ENCODE measurements at regions not wholly inside any gene's neighbourhood (a gene's known extent, or its start where the extent isn't known, plus 50 kb on each side); places are given as distances from the start of the nearest gene placed in this dataset.

DNA sequence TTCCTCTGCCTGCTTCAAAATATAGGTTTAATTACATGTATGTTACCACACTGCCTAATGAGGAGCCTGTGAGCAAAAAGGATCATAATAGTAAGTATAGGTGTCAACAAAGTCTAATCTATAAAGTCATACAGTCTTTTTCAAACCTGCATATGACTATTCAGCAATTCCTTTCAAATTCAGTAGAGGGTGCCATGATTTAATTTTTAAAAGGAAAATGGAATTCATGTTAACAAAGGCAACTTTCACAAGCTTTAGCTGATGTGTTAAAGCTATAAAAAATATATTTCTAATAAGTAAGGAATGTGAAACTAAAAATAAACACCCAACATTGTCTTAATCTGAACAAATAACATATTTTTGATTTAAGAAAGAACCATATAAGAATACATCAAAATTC lies 52.1 kb downstream of the MPP7 start (continued):
- TF ChIP-seq DEAF1 (CRISPR knock-in tag; IDR thresholded peaks at IDR 0.05) (peak; percentile 26; the same call in 1 of the 2 replicates), TAF9B (IDR thresholded peaks at IDR 0.05; ENCODE audit: partially characterized antibody) (no peak), PTTG1 (tag; IDR thresholded peaks at IDR 0.05; ENCODE audit: low read depth) (no peak), MAFG (tag; conservative IDR thresholded peaks at IDR 0.05) (peak; percentile 55; the same call in 1 of the 2 replicates), TAF15 (IDR thresholded peaks at IDR 0.05; ENCODE audit: low read depth, low read length) (no peak), POLR2AphosphoS2 (IDR thresholded peaks at IDR 0.05; ENCODE audit: low read length) (no peak), RAD21 (CRISPR knock-in tag; conservative IDR thresholded peaks at IDR 0.05 in 1 of 2, IDR thresholded peaks at IDR 0.05 in 1 of 2) (peak; percentile 68 to 73)

GRCh38 chr10:28250358-28250757 lies 52.5 kb downstream of the MPP7 start:
- ChIA-PET CTCF (ENCODE audit: low intra/inter-chr PET ratio) (interaction anchor here (0.9 to 2.6 kb wide), 2 partner anchors 130 to 131 kb away, joined by 3 to 24 read pairs; no protein-coding TSS in a partner anchor), POLR2A (no interaction called here)
- 4% methylated on average over 4 of the region's 4 CpGs for WGBS (ENCODE audit: insufficient coverage, low coverage, missing lambda C conversion rate)
- no peaks in the 10 kb centered on the region for H3K79me2 ChIP-seq (ENCODE audit: control insufficient read depth, insufficient read depth, low read length)
- H4K20me1 ChIP-seq (replicated peaks; ENCODE audit: control insufficient read depth, insufficient read depth, low read length): no peaks in the 10 kb centered on the region
- FAIRE-seq (no peak), ATAC-seq (no peak), DNase-seq (ENCODE audit: extremely low read depth in 1 of 4, low spot score in 3 of 4) (no peak)
- H3K27ac ChIP-seq (ENCODE audit: extremely low read depth, low read depth, low read length): no peak overlapping the region
- in situ Hi-C loops (cut with MboI) (loop anchor here (5.0 kb wide), 1 partner anchor 132 kb away; no protein-coding TSS in a partner anchor), intact Hi-C loops (cut with micrococcal nuclease) (loop anchor here (1.0 kb wide), 1 partner anchor 132 kb away; no protein-coding TSS in a partner anchor)
- H3K9me3 ChIP-seq (replicated peaks; ENCODE audit: control insufficient read depth, insufficient read depth, low read depth, low read length): no peaks in the 10 kb centered on the region
- H3K36me3 ChIP-seq (ENCODE audit: control insufficient read depth, insufficient read depth, low read length): no peaks in the 10 kb centered on the region
- BruUV-seq (replicated peaks): no TSS peak
- H3K4me1 ChIP-seq (replicated peaks in 1 of 2; ENCODE audit: control insufficient read depth in 2 of 2, insufficient read depth in 2 of 2, low read length in 2 of 2): no peaks in the 10 kb centered on the region
- H3K9ac ChIP-seq (ENCODE audit: insufficient read depth in 1 of 2, low read depth in 2 of 2, low read length in 2 of 2): no peak overlapping the region
- no peak overlapping the region for H3K4me3 ChIP-seq
- H3K27me3 ChIP-seq (ENCODE audit: control insufficient read depth in 2 of 2, insufficient read depth in 2 of 2, low read length in 2 of 2): peaks cover 2 to 3% of the 10 kb centered on the region in 2 experiments; a peak in 4 of 5 replicates
- no peak overlapping the region for H3K4me2 ChIP-seq (ENCODE audit: insufficient read depth, low read length)
- no peak overlapping the region for H2AFZ ChIP-seq (ENCODE audit: low read depth, low read length)
- no peaks in the 10 kb centered on the region for H3K9me1 ChIP-seq (ENCODE audit: control insufficient read depth, insufficient read depth, low read length)
- TF ChIP-seq, protein P1, sequence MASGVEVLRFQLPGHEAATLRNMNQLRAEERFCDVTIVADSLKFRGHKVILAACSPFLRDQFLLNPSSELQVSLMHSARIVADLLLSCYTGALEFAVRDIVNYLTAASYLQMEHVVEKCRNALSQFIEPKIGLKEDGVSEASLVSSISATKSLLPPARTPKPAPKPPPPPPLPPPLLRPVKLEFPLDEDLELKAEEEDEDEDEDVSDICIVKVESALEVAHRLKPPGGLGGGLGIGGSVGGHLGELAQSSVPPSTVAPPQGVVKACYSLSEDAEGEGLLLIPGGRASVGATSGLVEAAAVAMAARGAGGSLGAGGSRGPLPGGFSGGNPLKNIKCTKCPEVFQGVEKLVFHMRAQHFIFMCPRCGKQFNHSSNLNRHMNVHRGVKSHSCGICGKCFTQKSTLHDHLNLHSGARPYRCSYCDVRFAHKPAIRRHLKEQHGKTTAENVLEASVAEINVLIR (CRISPR knock-in tag; IDR thresholded peaks at IDR 0.05): no peak
- TF ChIP-seq CHD2 (IDR thresholded peaks at IDR 0.05; ENCODE audit: low read depth, low read length): no peak
- TF ChIP-seq KLF13 (tag; IDR thresholded peaks at IDR 0.05; ENCODE audit: borderline replicate concordance, low read depth): no peak
- TF ChIP-seq PHB (CRISPR knock-in tag; IDR thresholded peaks at IDR 0.05): no peak
- TF ChIP-seq SIN3B (IDR thresholded peaks at IDR 0.05; ENCODE audit: low read depth): no peak
- TF ChIP-seq SNIP1 (IDR thresholded peaks at IDR 0.05; ENCODE audit: low read depth): no peak
- TF ChIP-seq DNMT1 (IDR thresholded peaks at IDR 0.05): no peak
- no peak for TF ChIP-seq SMAD2 (IDR thresholded peaks at IDR 0.05; ENCODE audit: low read depth, low read length)
- no peak for TF ChIP-seq CC2D1A (IDR thresholded peaks at IDR 0.05)
- TF ChIP-seq PHTF2 (CRISPR knock-in tag; IDR thresholded peaks at IDR 0.05): no peak
- no peak for TF ChIP-seq BCL6 (CRISPR knock-in tag; IDR thresholded peaks at IDR 0.05)
- TF ChIP-seq ZNF766 (CRISPR knock-in tag; conservative IDR thresholded peaks at IDR 0.05): no peak
- no peak for TF ChIP-seq ADNP (tag; IDR thresholded peaks at IDR 0.05)
- TF ChIP-seq SIRT6 (IDR thresholded peaks at IDR 0.05; ENCODE audit: low read depth, low read length): no peak
- TF ChIP-seq ZNF561 (CRISPR knock-in tag; conservative IDR thresholded peaks at IDR 0.05): no peak
- TF ChIP-seq NFYB (IDR thresholded peaks at IDR 0.05; ENCODE audit: extremely low read depth, insufficient read length): no peak
